ENCODE measurements at regions not wholly inside any gene's neighbourhood (a gene's known extent, or its start where the extent isn't known, plus 50 kb on each side); places are given as distances from the start of the nearest gene placed in this dataset.

GRCh38 chr5:39479537-39479936 is 54.8 kb upstream of the DAB2 start:
- H3K9me3 Mint-ChIP-seq (ENCODE audit: unreplicated experiment): no peaks in the 10 kb centered on the region
- no peaks in the 10 kb centered on the region for H3K36me3 Mint-ChIP-seq (ENCODE audit: insufficient read depth, unreplicated experiment)
- H3K4me1 Mint-ChIP-seq (ENCODE audit: insufficient read depth, unreplicated experiment): no peaks in the 10 kb centered on the region
- BruUV-seq (replicated peaks): no TSS peak
- no peak for TF ChIP-seq CTCF (IDR thresholded peaks at IDR 0.05; ENCODE audit: unreplicated experiment)
- DNase-seq (ENCODE audit: unreplicated experiment): no peak
- no peaks in the 10 kb centered on the region for H3K27me3 Mint-ChIP-seq (ENCODE audit: insufficient read depth, unreplicated experiment)
- intact Hi-C loops (cut with micrococcal nuclease): no loop called here
- CTCF ChIA-PET: interaction anchor here (0.6 to 1.3 kb wide), 2 partner anchors 68 to 103 kb away, joined by 3 to 7 read pairs; no protein-coding TSS in a partner anchor
- POLR2A ChIA-PET: no interaction called here
- H3K27ac Mint-ChIP-seq (ENCODE audit: low read depth, unreplicated experiment): no peak overlapping the region
- H3K4me3 Mint-ChIP-seq (ENCODE audit: unreplicated experiment): no peak overlapping the region

- H3K4me1 Mint-ChIP-seq (ENCODE audit: insufficient read depth, unreplicated experiment): no peaks in the 10 kb centered on the region
- no peaks in the 10 kb centered on the region for H3K9me3 Mint-ChIP-seq (ENCODE audit: unreplicated experiment)
- no TSS peak for BruUV-seq (replicated peaks)
- H3K27me3 Mint-ChIP-seq (ENCODE audit: insufficient read depth, unreplicated experiment): no peaks in the 10 kb centered on the region
- DNase-seq (ENCODE audit: unreplicated experiment): no peak
- intact Hi-C loops (cut with micrococcal nuclease): no loop called here
- POLR2A ChIA-PET: no interaction called here
- H3K27ac Mint-ChIP-seq (ENCODE audit: low read depth, unreplicated experiment): no peak overlapping the region
- no peak for TF ChIP-seq CTCF (IDR thresholded peaks at IDR 0.05; ENCODE audit: unreplicated experiment)
- H3K36me3 Mint-ChIP-seq (ENCODE audit: insufficient read depth, unreplicated experiment): no peaks in the 10 kb centered on the region
- H3K4me3 Mint-ChIP-seq (ENCODE audit: unreplicated experiment): no peak overlapping the region
- CTCF ChIA-PET: interaction anchor here (0.6 to 1.3 kb wide), 2 partner anchors 103 to 485 kb away, joined by 3 to 7 read pairs; no protein-coding TSS in a partner anchor
These were observed 54.1 kb upstream of the DAB2 start for GRCh38 chr5:39478863-39479262.

- no peak for DNase-seq (ENCODE audit: unreplicated experiment)
- H3K36me3 Mint-ChIP-seq (ENCODE audit: insufficient read depth, unreplicated experiment): no peaks in the 10 kb centered on the region
- H3K4me3 Mint-ChIP-seq (ENCODE audit: unreplicated experiment): no peak overlapping the region
- no peak for TF ChIP-seq CTCF (IDR thresholded peaks at IDR 0.05; ENCODE audit: unreplicated experiment)
- H3K27ac Mint-ChIP-seq (ENCODE audit: low read depth, unreplicated experiment): no peak overlapping the region
- H3K9me3 Mint-ChIP-seq (ENCODE audit: unreplicated experiment): no peaks in the 10 kb centered on the region
- no peaks in the 10 kb centered on the region for H3K4me1 Mint-ChIP-seq (ENCODE audit: insufficient read depth, unreplicated experiment)
- intact Hi-C loops (cut with micrococcal nuclease): no loop called here
- ChIA-PET POLR2A (no interaction called here), CTCF (interaction anchor here (0.7 to 1.6 kb wide), 3 partner anchors 11 to 101 kb away, joined by 3 to 10 read pairs (median 3); no protein-coding TSS in a partner anchor)
- BruUV-seq (replicated peaks): no TSS peak
- H3K27me3 Mint-ChIP-seq (ENCODE audit: insufficient read depth, unreplicated experiment): no peaks in the 10 kb centered on the region
These were observed 52.1 kb upstream of the DAB2 start for GRCh38 chr5:39476843-39477220.

GRCh38 chr5:39475881-39476842 is 51.4 kb upstream of the DAB2 start:
- DNase-seq (ENCODE audit: unreplicated experiment): no peak
- Mint-ChIP-seq H3K27ac (ENCODE audit: low read depth, unreplicated experiment) (no peak overlapping the region), H3K9me3 (ENCODE audit: unreplicated experiment) (no peaks in the 10 kb centered on the region), H3K4me3 (ENCODE audit: unreplicated experiment) (no peak overlapping the region), H3K36me3 (ENCODE audit: insufficient read depth, unreplicated experiment) (no peaks in the 10 kb centered on the region), H3K4me1 (ENCODE audit: insufficient read depth, unreplicated experiment) (no peaks in the 10 kb centered on the region), H3K27me3 (ENCODE audit: insufficient read depth, unreplicated experiment) (no peaks in the 10 kb centered on the region)
- TF ChIP-seq CTCF (IDR thresholded peaks at IDR 0.05; ENCODE audit: unreplicated experiment): no peak
- intact Hi-C loops (cut with micrococcal nuclease): no loop called here
- no TSS peak for BruUV-seq (replicated peaks)
- POLR2A ChIA-PET: no interaction called here
- CTCF ChIA-PET: interaction anchor here (0.5 to 1.6 kb wide), 5 partner anchors 11 to 100 kb away, joined by 3 to 10 read pairs (median 3); no protein-coding TSS in a partner anchor

All from MCF 10A (cell line).